ENCODE measurements at regions not wholly inside any gene's neighbourhood (a gene's known extent, or its start where the extent isn't known, plus 50 kb on each side); places are given as distances from the start of the nearest gene placed in this dataset.

- TF ChIP-seq MAFK (IDR thresholded peaks at IDR 0.05; ENCODE audit: low read depth, low read length) (no peak), RCOR1 (IDR thresholded peaks at IDR 0.05; ENCODE audit: insufficient replicate concordance, low read length) (no peak), POLR2A (IDR thresholded peaks at IDR 0.05; ENCODE audit: low read depth, low read length) (no peak), FOS (IDR thresholded peaks at IDR 0.05; ENCODE audit: low read depth, low read length) (no peak), RAD21 (IDR thresholded peaks at IDR 0.05; ENCODE audit: low read length) (no peak)
- TF ChIP-seq, protein P1, sequence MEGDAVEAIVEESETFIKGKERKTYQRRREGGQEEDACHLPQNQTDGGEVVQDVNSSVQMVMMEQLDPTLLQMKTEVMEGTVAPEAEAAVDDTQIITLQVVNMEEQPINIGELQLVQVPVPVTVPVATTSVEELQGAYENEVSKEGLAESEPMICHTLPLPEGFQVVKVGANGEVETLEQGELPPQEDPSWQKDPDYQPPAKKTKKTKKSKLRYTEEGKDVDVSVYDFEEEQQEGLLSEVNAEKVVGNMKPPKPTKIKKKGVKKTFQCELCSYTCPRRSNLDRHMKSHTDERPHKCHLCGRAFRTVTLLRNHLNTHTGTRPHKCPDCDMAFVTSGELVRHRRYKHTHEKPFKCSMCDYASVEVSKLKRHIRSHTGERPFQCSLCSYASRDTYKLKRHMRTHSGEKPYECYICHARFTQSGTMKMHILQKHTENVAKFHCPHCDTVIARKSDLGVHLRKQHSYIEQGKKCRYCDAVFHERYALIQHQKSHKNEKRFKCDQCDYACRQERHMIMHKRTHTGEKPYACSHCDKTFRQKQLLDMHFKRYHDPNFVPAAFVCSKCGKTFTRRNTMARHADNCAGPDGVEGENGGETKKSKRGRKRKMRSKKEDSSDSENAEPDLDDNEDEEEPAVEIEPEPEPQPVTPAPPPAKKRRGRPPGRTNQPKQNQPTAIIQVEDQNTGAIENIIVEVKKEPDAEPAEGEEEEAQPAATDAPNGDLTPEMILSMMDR (conservative IDR thresholded peaks at IDR 0.05; ENCODE audit: low read depth, low read length), result no peak
These were observed 389.5 kb upstream of the ASIC2 start for GRCh38 chr17:33682599-33682998.

All from IMR-90 (cell line).